NOMO-1 treated with dmso at 0.1 percent for 144 hours (cell line): ENCODE measurements at regions not wholly inside any gene's neighbourhood (a gene's known extent, or its start where the extent isn't known, plus 50 kb on each side); places are given as distances from the start of the nearest gene placed in this dataset.

Source experiments
- DNase-seq: peaks from one replicate; lab custom pipeline; 2025; ENCODE audit not compliant: unreplicated experiment; lab: John Stamatoyannopoulos, UW

DNA sequence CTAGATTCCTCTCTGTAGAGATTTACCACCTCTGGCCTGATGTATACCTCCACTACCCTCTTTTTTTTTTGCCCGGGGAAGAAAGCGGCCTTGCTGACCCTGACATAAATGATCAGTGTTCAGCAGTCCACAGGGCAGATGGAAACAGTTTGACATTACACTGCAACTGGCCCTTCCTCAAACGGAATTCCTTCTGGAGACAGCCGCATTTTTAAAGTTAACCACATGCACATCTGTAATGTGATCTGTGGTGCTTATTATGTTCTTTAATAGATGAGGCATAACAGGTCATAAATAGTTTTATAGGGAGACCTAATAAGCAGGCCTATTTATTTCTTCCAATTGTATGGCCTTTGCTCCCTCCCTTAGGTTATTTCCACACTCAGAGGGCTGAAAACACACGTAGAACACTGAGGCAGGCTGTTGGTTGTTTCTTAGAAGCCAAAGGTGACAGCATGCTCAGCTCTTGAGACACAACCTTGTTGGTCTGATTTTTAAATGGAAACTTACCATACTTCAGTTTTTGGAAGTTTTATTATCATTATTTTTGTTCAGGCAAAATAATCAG lies 84.0 kb upstream of the APC start:
- DNase-seq = no peak

DNA sequence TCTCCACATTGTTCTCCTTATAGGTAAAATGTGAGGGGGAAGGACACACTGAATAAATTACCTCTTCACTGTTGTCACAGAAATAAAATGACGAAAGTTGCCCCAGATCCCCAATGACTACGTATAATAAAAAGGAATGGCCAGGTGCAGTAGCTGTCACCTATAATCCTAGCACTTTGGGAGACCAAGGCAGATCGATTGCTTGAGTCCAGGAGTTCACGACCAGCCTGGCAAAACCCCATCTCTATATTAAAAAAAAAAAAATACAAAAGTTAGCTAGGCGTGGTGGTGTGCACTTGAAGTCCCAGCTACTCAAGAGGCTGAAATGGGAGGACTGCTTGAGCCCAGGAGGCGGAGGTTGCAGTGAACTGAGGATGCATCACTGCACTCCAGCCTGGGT lies 82.2 kb upstream of the APC start:
- DNase-seq = no peak

DNA sequence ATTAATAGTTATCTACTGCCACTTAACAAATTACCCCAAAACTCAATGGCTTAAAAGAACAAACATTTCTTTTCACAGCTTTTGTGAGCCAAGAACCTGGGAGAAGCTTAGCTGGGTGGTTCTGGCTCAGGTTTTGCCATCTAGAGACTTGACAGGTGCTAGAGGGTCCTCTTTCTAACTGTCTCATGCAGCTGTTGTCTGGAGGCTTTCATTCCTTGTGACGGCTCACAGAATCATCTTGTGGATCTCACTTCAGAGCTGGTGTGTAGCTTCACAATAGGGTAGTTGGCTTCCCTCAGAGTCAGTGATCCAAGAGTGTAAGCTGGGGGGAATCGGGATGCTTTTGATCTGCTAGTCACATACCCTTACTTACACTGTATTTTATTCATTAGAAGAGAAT lies 81.2 kb upstream of the APC start:
- no peak for DNase-seq

DNA sequence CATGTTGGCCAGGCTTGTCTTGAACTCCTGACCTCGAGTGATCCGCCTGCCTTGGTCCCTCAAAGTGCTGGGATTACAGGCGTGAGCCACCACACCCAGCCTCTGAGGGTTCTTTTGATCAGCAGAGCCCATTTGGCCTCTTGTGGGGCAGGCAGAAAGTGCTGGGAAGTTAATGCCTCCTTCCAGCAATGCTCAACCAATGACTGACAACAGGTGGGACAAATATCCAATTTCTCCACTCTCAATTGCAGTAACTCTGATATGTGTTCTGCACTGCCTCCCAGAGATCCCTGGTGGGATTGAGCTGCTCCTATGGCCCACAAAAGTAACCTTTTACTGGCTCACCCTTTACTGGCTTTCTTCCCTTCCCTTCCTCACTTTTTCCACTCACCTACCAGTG lies 79.9 kb upstream of the APC start:
- no peak for DNase-seq

DNA sequence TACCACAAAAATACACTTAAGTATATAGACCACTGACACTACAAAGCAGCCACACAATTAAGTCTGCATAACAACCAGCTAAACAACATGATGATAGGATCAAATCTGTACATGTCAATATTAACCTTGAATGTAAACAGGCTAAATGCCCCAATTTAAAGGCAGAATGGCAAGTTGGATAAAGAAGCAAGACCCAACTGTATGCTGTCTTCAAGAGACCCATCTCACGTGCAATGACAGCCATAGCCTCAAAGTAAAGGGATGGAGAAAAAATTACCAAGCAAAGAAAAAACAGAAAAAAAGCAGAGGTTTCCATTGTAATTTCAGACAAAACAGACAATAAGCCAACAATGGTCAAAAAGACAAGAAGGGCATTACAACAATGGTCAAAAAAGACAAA lies 77.3 kb upstream of the APC start:
- DNase-seq = no peak

DNA sequence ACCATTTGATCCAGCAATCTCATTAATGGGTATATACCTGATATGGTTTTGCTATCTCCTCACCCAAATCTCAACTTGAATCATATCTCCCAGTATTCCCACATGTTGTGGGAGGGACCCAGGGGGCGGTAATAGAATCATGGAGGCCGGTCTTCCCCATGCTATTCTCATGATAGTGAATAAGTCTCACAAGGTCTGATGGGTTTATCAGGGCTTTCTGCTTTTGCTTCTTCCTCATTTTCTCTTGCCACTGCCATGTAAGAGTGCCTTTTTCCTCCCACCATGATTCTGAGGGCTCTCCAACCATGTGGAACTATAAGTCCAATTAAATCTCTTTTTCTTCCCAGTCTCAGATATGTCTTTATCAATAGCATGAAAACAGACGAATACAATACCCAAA lies 74.5 kb upstream of the APC start:
- no peak for DNase-seq

DNA sequence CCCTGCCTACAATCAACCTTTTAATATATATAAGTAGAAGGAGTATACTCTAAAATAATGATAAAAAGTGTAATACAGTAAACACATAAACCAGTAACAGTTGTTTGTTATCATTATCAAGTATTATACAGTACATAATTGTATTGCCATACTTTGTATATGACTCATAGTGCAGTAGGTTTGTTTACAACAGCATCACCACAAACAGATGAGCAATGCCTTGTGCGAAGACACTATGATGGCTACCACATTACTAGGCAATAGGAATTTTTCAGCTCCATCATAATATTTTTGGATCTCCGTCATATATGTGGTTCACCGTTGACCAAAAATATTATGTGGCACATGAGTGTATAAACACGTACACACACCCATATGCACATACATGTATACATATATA lies 69.7 kb upstream of the APC start:
- no peak for DNase-seq

DNA sequence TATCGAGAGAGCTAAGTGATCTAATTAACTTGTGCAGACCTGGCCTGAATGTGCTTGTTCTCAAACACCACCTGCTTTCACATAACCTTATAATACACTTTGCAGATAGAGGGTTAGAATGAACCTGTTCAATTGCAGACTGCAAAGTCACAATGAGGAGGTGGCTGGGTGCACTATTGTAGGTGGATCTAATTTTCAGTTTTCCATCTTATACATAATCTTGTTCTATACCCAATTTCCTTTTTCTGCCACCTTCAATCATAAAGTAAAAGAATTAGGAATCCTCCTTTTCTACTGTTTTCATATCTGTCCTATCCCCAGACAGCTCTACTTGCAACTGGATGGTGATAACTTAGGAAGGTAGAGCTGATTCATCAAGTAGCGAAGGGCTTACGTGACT lies 68.8 kb upstream of the APC start:
- no peak for DNase-seq

DNA sequence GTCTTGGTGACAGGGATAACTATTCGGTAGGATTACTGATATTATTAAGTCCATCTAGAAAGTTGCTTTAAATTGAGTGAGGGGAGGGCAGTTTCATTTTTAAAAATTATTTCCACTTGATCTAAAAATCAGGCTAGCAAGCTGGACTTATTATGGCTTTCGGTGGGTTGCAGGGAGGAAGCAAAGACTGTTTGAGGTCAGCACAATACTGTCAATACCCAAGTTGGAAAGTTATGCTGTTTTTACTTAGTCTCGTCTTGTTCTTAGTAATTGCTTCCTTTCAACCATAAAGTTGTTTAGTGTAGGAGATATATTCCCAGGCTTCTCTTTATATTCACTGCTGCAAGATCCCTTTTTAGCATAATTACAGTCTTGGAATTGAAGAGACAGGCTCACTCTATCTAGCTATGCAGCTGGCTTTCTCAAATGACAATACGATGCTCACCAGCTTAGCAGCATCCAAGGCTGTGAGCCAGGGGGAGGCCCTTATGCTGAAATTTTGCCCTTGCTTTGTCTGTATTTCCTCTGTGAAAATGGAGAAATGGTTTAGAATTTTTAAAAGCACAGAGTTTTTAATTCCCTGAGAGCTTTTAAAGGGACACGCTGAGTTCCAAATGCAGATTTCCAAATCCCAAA lies 68.2 kb upstream of the APC start:
- no peak for DNase-seq

DNA sequence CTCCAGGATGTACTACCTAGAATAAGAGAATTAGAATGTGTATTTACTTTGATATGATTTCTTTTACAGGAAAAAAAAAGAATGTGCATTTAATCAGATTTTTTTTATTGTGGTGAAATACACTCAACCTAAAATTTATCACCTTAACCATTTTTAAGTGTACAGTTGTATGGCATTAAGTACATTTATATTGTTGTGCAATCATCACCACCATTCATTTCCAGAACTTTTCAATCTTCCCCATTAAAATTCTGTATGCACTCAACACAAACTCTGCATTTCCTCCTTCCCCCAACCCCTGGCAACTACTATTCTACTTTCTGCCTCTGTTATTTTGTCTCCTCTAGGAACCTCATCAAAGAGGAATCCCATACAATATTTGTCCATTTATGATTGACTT lies 66.0 kb upstream of the APC start:
- no peak for DNase-seq

DNA sequence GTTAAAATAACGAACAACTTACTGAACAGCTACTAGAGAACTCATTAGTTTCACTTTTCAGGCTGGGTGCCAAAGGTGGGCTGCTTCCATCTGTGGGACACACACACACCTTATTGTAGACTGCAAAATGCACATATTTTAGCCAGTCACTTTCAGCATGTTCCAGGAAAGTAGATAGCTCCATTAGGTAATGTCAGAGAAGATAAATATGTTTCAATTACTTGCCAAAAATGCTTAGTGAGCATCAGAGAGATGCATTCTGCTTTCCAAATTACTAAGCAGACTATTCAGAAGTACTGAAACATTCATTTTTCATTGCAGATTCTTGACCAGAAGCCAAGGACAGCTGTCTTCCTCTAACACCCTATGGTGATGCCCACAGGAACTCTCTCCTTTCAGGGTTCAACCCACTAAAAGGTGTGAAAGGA lies 56.2 kb upstream of the APC start:
- no peak for DNase-seq

DNA sequence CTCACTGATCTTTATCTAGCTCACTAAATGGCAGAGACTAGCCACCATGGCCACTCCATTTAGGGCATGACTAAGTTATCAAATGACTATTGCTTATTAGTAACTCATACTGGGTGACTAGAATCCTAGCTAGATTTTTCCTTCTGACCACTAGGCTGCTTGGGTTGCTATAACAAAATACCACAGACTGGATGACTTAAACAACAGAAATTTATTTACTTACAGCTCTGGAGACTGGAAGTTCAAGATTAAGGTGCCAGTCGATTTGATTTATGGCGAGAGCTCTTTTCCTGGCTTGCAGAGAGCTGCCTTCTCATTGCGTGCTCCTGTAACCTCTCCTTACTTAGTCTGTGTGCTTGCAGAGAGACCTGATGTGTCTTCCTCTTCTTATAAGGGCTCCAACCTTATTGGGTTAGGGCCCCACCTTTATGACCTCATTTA lies 55.0 kb upstream of the APC start:
- DNase-seq = no peak

DNA sequence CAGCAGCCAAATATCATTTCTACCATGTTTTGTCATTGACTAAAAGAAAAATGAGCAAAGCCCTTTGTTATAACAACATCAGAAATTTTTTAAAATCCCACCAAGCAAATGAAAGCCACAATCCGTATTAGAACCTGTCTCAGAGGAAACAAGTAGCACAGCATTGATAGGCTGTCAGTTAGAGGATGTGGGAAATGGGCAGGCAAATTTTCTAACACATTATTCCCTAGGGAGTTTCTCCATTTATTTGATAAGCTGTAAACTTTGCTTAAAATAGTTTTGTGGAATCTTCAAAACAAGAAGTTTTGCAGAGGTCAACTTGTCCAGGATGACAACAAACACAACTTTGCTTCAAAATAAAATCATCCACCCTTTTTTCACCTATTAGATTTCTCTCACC lies 53.6 kb upstream of the APC start:
- DNase-seq = no peak

DNA sequence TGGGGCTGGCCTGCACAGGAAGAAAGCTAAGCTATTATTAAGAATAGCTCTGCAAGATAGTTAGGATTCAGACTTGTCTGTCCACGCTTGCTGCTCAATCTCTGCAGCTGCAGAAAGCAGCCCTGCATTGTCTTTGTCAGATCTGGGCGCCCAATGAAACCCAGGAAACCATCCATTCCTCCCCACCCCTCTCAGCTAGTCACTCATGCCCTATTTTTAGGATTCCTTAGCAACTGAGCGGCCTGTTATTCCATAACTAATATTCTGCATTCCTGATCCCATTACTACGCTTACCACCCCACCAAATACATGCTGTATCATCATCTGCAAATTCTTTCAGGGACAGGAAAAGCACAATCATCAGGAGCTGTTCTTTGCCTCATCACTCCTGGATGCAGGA lies 52.9 kb upstream of the APC start:
- no peak for DNase-seq

DNA sequence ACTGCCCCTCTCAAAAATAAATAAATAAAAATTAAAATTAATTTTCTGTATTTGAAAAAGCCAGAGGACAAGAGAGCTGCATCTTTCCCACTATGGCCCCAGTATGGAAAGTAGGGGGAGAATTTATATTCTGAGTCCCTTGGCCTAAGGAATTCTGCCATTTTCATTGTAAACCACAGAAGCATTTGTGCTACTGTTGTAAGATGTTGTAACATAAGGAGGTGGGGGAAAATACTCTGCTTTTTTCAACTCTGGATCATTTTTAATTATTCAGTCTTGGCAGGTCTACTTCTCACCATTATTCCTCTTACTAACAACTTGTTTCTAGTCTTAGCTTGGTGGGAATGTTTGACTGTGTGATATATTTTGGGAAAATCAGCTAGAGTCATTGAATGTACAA lies 52.3 kb upstream of the APC start:
- no peak for DNase-seq

DNA sequence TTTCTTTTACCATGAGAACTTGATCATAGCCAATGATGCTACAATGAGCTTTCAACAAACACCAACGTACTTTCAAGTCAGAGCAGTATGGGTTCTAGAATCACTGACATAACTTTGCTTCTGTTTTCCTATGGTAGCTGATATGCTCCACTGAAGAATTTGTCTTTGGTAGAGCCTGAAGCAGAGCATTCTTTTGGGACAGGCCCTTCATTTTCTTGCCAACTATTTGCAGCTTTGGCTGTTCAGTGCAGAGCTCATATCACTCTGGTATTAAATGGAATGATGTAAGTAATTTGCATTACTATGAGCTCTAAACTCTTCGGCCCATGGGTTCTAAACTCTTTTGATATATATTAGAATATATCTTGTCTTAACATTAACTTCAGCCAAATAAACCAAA lies 51.8 kb upstream of the APC start:
- DNase-seq = no peak

DNA sequence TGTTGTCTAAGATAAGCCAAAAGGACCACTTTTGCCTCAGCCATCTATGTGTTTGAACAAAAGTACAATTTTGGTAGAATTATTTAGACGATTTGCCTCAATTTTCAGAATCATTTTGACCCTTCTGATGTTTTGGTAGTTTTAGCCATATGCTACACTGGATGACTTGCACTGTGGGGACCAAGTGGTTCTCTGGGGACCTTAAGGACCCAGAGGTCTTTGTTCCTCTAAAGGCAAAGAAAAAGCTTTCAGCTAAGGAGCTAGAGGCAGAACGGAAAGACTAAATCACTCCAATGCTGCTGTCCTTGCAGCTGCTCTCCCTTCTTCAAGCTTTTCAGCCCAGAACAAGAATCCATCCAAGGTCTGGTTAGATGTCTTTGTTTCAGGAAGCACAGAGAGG lies 51.0 kb upstream of the APC start:
- no peak for DNase-seq

DNA sequence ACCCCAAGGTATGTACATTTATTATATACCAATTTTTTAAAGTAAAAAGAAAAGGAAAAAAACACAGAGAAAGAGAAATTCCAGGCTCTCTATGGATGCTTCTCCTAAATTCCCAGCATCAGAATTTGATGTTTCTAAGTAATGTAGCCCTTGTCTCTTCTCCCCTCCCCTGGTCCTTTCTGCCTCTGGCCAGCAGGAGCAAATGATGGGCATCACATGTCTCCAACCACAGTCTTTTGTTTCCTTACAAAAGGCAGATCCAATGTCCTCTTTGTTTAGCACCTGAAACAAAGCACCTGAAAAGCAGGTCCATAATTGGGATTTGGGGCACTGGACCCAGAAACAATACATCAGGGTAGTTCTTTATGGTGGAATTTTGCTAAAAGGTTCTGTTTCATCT lies 50.4 kb upstream of the APC start:
- no peak for DNase-seq
